DND-41 (cell line): ENCODE measurements at regions not wholly inside any gene's neighbourhood (a gene's known extent, or its start where the extent isn't known, plus 50 kb on each side); places are given as distances from the start of the nearest gene placed in this dataset.

Experiments
- ATAC-seq: fragments of 200-7000 bp; cut with Tn5 transposase; 3 replicates; pipeline ENCODE4 v1.9.1; 2021; ENCODE audit warnings: low read depth; ENCODE audit not compliant: insufficient read depth
- DNase-seq: peaks from one replicate; pipeline ENCODE4 v3.0.0-alpha.2; 2020
- H2AFZ ChIP-seq: 2 replicates; pipeline ENCODE4 v1.6.0; 2012; ENCODE audit warnings: low read depth, low read length
- H3K27ac ChIP-seq: 2 replicates; pipeline ENCODE4 v1.5.1; 2012; ENCODE audit warnings: low read length, inconsistent platforms
- H3K27me3 ChIP-seq: fragments of 200-600 bp; sonication (generic); 2 replicates; pipeline ENCODE4 v1.6.0; 2012; ENCODE audit warnings: low read length, mild to moderate bottlenecking, inconsistent platforms; ENCODE audit not compliant: insufficient read depth, poor library complexity
- H3K36me3 ChIP-seq: 2 replicates; pipeline ENCODE4 v1.5.1; 2012; ENCODE audit warnings: low read length, inconsistent platforms; ENCODE audit not compliant: insufficient read depth
- H3K4me1 ChIP-seq: 2 replicates; pipeline ENCODE4 v1.5.1; 2012; ENCODE audit warnings: mild to moderate bottlenecking, low read length; ENCODE audit not compliant: insufficient read depth
- H3K4me2 ChIP-seq: 2 replicates; pipeline ENCODE4 v1.6.0; 2012; ENCODE audit warnings: mild to moderate bottlenecking, moderate library complexity, low read length, inconsistent platforms; ENCODE audit not compliant: insufficient read depth
- H3K4me3 ChIP-seq, 2 experiments: fragments of 200-600 bp in 1 of 2; shearing (Covaris generic) in 1 of 2; 2 replicates each; pipeline ENCODE4 v1.5.1; 2012 to 2016; ENCODE audit warnings: inconsistent platforms in 2 of 2, low read length in 2 of 2, mild to moderate bottlenecking in 2 of 2, low read depth in 1 of 2, moderate library complexity in 1 of 2
- H3K79me2 ChIP-seq: 2 replicates; pipeline ENCODE4 v1.6.0; 2012; ENCODE audit warnings: low read length, inconsistent platforms; ENCODE audit not compliant: insufficient read depth
- H3K9ac ChIP-seq: 2 replicates; pipeline ENCODE4 v1.6.0; 2012; ENCODE audit warnings: low read depth, mild to moderate bottlenecking, inconsistent platforms, low read length, moderate library complexity
- H3K9me3 ChIP-seq: 2 replicates; pipeline ENCODE4 v1.5.1; 2012; ENCODE audit warnings: low read length, moderate library complexity, mild to moderate bottlenecking, inconsistent platforms; ENCODE audit not compliant: insufficient read depth, severe bottlenecking
- H4K20me1 ChIP-seq: 2 replicates; pipeline ENCODE4 v1.6.0; 2012; ENCODE audit warnings: low read length; ENCODE audit not compliant: insufficient read depth
- EZH2 ChIP-seq: IDR thresholded peaks from 3 replicates; pipeline ENCODE4 v1.6.1; 2012; ENCODE audit warnings: borderline replicate concordance, low read depth, mild to moderate bottlenecking, moderate library complexity, low read length, inconsistent platforms; ENCODE audit not compliant: severe bottlenecking
- TF ChIP-seq, protein P1 (sequence below): IDR thresholded peaks from 2 replicates; pipeline ENCODE4 v1.5.1; 2012; ENCODE audit warnings: borderline replicate concordance, low read length, moderate library complexity, mild to moderate bottlenecking; ENCODE audit not compliant: poor library complexity, severe bottlenecking; ENCODE audit errors: extremely low read depth

- Histone ChIP-seq H3K4me2 (no peak overlapping the region), H3K9ac (no peak overlapping the region), H3K4me1 (no peaks in the 10 kb centered on the region), H3K79me2 (no peaks in the 10 kb centered on the region), H3K36me3 (no peaks in the 10 kb centered on the region), H3K27ac (no peak overlapping the region), H3K27me3 (no peaks in the 10 kb centered on the region), H2AFZ (no peak overlapping the region), H3K4me3 (no peak overlapping the region), H4K20me1 (no peaks in the 10 kb centered on the region), H3K9me3 (no peaks in the 10 kb centered on the region)
- ATAC-seq, result no peak
- no peak for DNase-seq
- no peak for TF ChIP-seq EZH2
- TF ChIP-seq, protein P1, sequence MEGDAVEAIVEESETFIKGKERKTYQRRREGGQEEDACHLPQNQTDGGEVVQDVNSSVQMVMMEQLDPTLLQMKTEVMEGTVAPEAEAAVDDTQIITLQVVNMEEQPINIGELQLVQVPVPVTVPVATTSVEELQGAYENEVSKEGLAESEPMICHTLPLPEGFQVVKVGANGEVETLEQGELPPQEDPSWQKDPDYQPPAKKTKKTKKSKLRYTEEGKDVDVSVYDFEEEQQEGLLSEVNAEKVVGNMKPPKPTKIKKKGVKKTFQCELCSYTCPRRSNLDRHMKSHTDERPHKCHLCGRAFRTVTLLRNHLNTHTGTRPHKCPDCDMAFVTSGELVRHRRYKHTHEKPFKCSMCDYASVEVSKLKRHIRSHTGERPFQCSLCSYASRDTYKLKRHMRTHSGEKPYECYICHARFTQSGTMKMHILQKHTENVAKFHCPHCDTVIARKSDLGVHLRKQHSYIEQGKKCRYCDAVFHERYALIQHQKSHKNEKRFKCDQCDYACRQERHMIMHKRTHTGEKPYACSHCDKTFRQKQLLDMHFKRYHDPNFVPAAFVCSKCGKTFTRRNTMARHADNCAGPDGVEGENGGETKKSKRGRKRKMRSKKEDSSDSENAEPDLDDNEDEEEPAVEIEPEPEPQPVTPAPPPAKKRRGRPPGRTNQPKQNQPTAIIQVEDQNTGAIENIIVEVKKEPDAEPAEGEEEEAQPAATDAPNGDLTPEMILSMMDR, result no peak
These were observed 684.4 kb upstream of the GNPDA2 start for GRCh38 chr4:45410701-45411210.

GRCh38 chr4:45409536-45409935, 683.2 kb upstream of the GNPDA2 start:
- Histone ChIP-seq H3K9ac (no peak overlapping the region), H4K20me1 (no peaks in the 10 kb centered on the region), H3K79me2 (no peaks in the 10 kb centered on the region), H3K4me3 (no peak overlapping the region), H3K36me3 (no peaks in the 10 kb centered on the region), H3K4me1 (no peaks in the 10 kb centered on the region), H3K27ac (no peak overlapping the region), H3K9me3 (no peaks in the 10 kb centered on the region), H3K4me2 (no peak overlapping the region), H2AFZ (no peak overlapping the region), H3K27me3 (no peaks in the 10 kb centered on the region)
- DNase-seq, result no peak
- no peak for TF ChIP-seq EZH2
- TF ChIP-seq, protein P1, result no peak
- no peak for ATAC-seq

DNA sequence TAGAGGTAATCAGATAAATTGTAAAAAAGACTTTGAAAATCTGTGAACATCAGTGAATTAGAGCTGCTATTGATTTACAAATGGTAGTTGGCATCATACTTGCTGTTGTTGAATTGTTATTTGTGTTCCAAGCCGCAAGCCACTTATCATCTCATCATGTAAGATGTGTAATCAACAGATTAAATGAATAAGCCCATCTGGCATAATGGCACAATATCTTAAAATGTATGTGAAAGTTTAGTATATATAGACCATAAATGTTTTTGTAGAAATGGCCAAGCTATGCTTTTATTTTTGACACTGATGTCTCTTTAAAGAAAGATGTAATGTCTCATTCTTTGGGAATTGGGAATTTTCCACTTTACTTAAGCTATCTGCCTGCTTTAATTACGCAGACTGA, 682.6 kb upstream of the GNPDA2 start:
- no peaks in the 10 kb centered on the region for H3K4me1 ChIP-seq
- H4K20me1 ChIP-seq, result no peaks in the 10 kb centered on the region
- no peaks in the 10 kb centered on the region for H3K27me3 ChIP-seq
- no peak overlapping the region for H3K4me2 ChIP-seq
- no peak overlapping the region for H3K4me3 ChIP-seq
- no peak for DNase-seq
- H3K36me3 ChIP-seq, result no peaks in the 10 kb centered on the region
- H2AFZ ChIP-seq, result no peak overlapping the region
- TF ChIP-seq EZH2, result no peak
- TF ChIP-seq, protein P1, result no peak
- no peaks in the 10 kb centered on the region for H3K9me3 ChIP-seq
- no peak for ATAC-seq
- no peak overlapping the region for H3K9ac ChIP-seq
- no peak overlapping the region for H3K27ac ChIP-seq
- H3K79me2 ChIP-seq, result no peaks in the 10 kb centered on the region

DNA sequence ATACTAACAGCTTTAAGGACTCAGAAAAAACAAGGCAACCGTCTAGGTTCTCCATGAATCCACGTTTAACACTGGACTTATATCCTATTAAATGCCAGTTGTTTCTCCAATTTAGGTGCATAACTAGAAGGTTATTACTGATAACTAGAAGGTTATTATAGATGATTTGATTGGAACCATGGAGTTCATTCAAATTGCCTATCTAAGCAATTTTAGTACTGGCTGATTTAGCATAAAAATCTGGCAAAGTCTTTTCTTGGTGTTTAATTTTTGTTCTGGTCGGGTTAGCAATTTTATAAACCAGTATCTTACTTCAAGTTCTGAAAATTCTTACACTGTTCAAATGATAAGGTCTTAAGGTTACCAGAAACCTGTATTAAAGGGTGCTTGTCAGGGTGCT, 672.8 kb upstream of the GNPDA2 start:
- Histone ChIP-seq H4K20me1 (no peaks in the 10 kb centered on the region), H3K4me3 (no peak overlapping the region), H3K79me2 (no peaks in the 10 kb centered on the region), H3K9ac (no peak overlapping the region), H3K27ac (no peak overlapping the region), H3K9me3 (no peaks in the 10 kb centered on the region), H3K4me2 (no peak overlapping the region), H3K36me3 (no peaks in the 10 kb centered on the region), H2AFZ (no peak overlapping the region), H3K4me1 (no peaks in the 10 kb centered on the region), H3K27me3 (no peaks in the 10 kb centered on the region)
- TF ChIP-seq, protein P1, result no peak
- no peak for TF ChIP-seq EZH2
- ATAC-seq (no peak), DNase-seq (no peak)
